ENCODE measurements at regions not wholly inside any gene's neighbourhood (a gene's known extent, or its start where the extent isn't known, plus 50 kb on each side); places are given as distances from the start of the nearest gene placed in this dataset.

- TF ChIP-seq ARID3A (IDR thresholded peaks at IDR 0.05; ENCODE audit: low read depth, low read length): no peak
- peak; percentile 52 for TF ChIP-seq TEAD3 (CRISPR knock-in tag; optimal IDR thresholded peaks at IDR 0.05; ENCODE audit: borderline replicate concordance)
- no peak for TF ChIP-seq ZNF598 (CRISPR knock-in tag; IDR thresholded peaks at IDR 0.05; ENCODE audit: borderline replicate concordance)
- no peak for TF ChIP-seq SYNCRIP (IDR thresholded peaks at IDR 0.05; ENCODE audit: insufficient read depth, low read depth, low read length)
- TF ChIP-seq BCL3 (CRISPR knock-in tag; IDR thresholded peaks at IDR 0.05): peak; percentile 90; the same call in 1 of the 2 replicates
- no peak for TF ChIP-seq ZBTB1 (CRISPR knock-in tag; IDR thresholded peaks at IDR 0.05; ENCODE audit: borderline replicate concordance)
- no peak for TF ChIP-seq ZFP36 (IDR thresholded peaks at IDR 0.05; ENCODE audit: borderline replicate concordance, low read depth, low read length, partially characterized antibody)
- TF ChIP-seq POLR2A (IDR thresholded peaks at IDR 0.05; ENCODE audit: insufficient read depth in 1 of 2, low read depth in 2 of 2, low read length in 2 of 2): no peak
- no peak for TF ChIP-seq ATAD3A (CRISPR knock-in tag; IDR thresholded peaks at IDR 0.05)
- TF ChIP-seq ZNF225 (CRISPR knock-in tag; IDR thresholded peaks at IDR 0.05): no peak; the same call in 1 of the 2 replicates
- TF ChIP-seq SAFB2 (CRISPR knock-in tag; IDR thresholded peaks at IDR 0.05; ENCODE audit: borderline replicate concordance, low read depth): peak; percentile 71; the same call in 1 of the 2 replicates
- TF ChIP-seq SP140L (CRISPR knock-in tag; IDR thresholded peaks at IDR 0.05; ENCODE audit: borderline replicate concordance): no peak
- TF ChIP-seq GTF3A (CRISPR knock-in tag; conservative IDR thresholded peaks at IDR 0.05): 0 out of 2 replicates have a peak, but pooled peaks have one; percentile 5
- TF ChIP-seq PCBP2 (optimal IDR thresholded peaks at IDR 0.05; ENCODE audit: low read depth, low read length, poor library complexity, severe bottlenecking): no peak
- TF ChIP-seq TERF1 (CRISPR knock-in tag; IDR thresholded peaks at IDR 0.05): no peak
- TF ChIP-seq SALL1 (CRISPR knock-in tag; IDR thresholded peaks at IDR 0.05): peak; percentile 74
- 0 out of 2 replicates have a peak, but pooled peaks have one; percentile 52 for TF ChIP-seq GLI4 (CRISPR knock-in tag; IDR thresholded peaks at IDR 0.05; ENCODE audit: borderline replicate concordance)
- TF ChIP-seq HIVEP1 (CRISPR knock-in tag; IDR thresholded peaks at IDR 0.05): peak; percentile 29; the same call in 1 of the 2 replicates
- no peak for TF ChIP-seq REST (IDR thresholded peaks at IDR 0.05; ENCODE audit: borderline replicate concordance in 1 of 2, low read depth in 1 of 2, low read length in 2 of 2)
- no peak for TF ChIP-seq ZNF326 (CRISPR knock-in tag; IDR thresholded peaks at IDR 0.05; ENCODE audit: borderline replicate concordance)
- no peak for TF ChIP-seq PCBP1 (IDR thresholded peaks at IDR 0.05; ENCODE audit: borderline replicate concordance, low read depth, low read length)
Measured at GRCh38 chr16:85523602-85524364, 89.3 kb upstream of the GSE1 start (continued).
